Ovary (tissue), 7 donors: ENCODE measurements at regions not wholly inside any gene's neighbourhood (a gene's known extent, or its start where the extent isn't known, plus 50 kb on each side); places are given as distances from the start of the nearest gene placed in this dataset.

ENCODE experiments used
- DNase-seq, 5 donors: peaks; one replicate each; pipeline ENCODE4 v3.0.0-alpha.2; 2019 to 2020
- H3K27ac ChIP-seq, 2 donors: fragments of 200-600 bp; one replicate each; pipeline versions ENCODE4 v1.5.1 to v1.8.0; 2019 to 2022
- H3K27me3 ChIP-seq: fragments of 200-600 bp; one replicate; pipeline ENCODE4 v1.8.0; 2022
- H3K36me3 ChIP-seq: fragments of 200-600 bp; sonication (generic); one replicate; pipeline ENCODE4 v1.5.1; 2019
- H3K4me1 ChIP-seq: one replicate; pipeline ENCODE4 v1.8.1; 2013; ENCODE audit warnings: mild to moderate bottlenecking, moderate library complexity; ENCODE audit not compliant: insufficient read depth
- H3K4me3 ChIP-seq: fragments of 200-600 bp; sonication (generic); one replicate; pipeline ENCODE4 v1.5.1; 2017
- H3K9me3 ChIP-seq, 2 donors: fragments of 200-600 bp in 1 of 2; sonication (generic) in 1 of 2; one replicate each; pipeline versions ENCODE4 v1.5.1 to v1.8.1; 2013 to 2019; ENCODE audit warnings: mild to moderate bottlenecking in 1 of 2, moderate library complexity in 1 of 2
- CTCF ChIP-seq, 3 donors: fragments of 450-650 bp in 2 of 3; fragments of 200-600 bp in 1 of 3; IDR thresholded peaks; one replicate each; pipeline versions ENCODE4 v1.5.1 to v1.8.0; 2016 to 2022; ENCODE audit warnings: antibody characterized with exemption in 3 of 3, mild to moderate bottlenecking in 1 of 3
- EP300 ChIP-seq: sonication (generic); formaldehyde crosslinking; IDR thresholded peaks from one replicate; pipeline ENCODE4 v1.6.1; 2017; ENCODE audit warnings: antibody characterized with exemption
- POLR2A ChIP-seq: fragments of 450-650 bp; IDR thresholded peaks from one replicate; pipeline ENCODE4 v1.6.1; 2017; ENCODE audit warnings: antibody characterized with exemption, mild to moderate bottlenecking, moderate library complexity
- WGBS, 3 donors: extraction: QIAGEN DNeasy Blood & Tissue Kit in 1 of 3; methylation state at CpG; one replicate each; pipeline versions ENCODE4 v1.1.5 to v1.1.7; 2013 to 2017; 5-methylcytosine and 5-hydroxymethylcytosine counted together
- intact Hi-C, 4 donors: fragments of 100-400 bp; cut with DNase I; formaldehyde crosslinking; loops; one replicate each; pipeline versions ENCODE4 v1.11.0 to v1.15.1; 2022 to 2023
- donor health status: DM: no; HTN: no; CAD: no; lungs with moderate emphysema.
- donor health status: DM: no; HTN: no; CAD: no.
- donor health status: Bipolar disorder and iron deficiency.
- donor health status: DM: no; HTN: no; CAD: no.
- donor health status: DM: yes; HTN: yes; CAD: no.

- Histone ChIP-seq H3K4me3 (no peak overlapping the region), H3K9me3 (no peaks in the 10 kb centered on the region)
- intact Hi-C loops: no loop called here
Measured at GRCh38 chr13:104389691-104390090, 1323.5 kb upstream of the SLC10A2 start.

GRCh38 chr13:104387510-104387909, 1321.3 kb upstream of the SLC10A2 start:
- TF ChIP-seq EP300: no peak
- no peak for TF ChIP-seq POLR2A
- no peak for TF ChIP-seq CTCF (IDR thresholded peaks at IDR 0.05)
- no peak for DNase-seq
- Histone ChIP-seq H3K36me3 (no peaks in the 10 kb centered on the region), H3K4me3 (no peak overlapping the region), H3K27me3 (no peaks in the 10 kb centered on the region), H3K27ac (no peak overlapping the region), H3K4me1 (no peaks in the 10 kb centered on the region), H3K9me3 (no peaks in the 10 kb centered on the region)
- 62 to 90% (median 88%) methylated on average over 3 of the region's 3 CpGs for WGBS, 3 donors
- intact Hi-C loops: no loop called here

More at GRCh38 chr13:104389691-104390090, 1323.5 kb upstream of the SLC10A2 start:
- Histone ChIP-seq H3K27ac (no peak overlapping the region), H3K27me3 (no peaks in the 10 kb centered on the region), H3K4me1 (no peaks in the 10 kb centered on the region), H3K36me3 (no peaks in the 10 kb centered on the region)
- DNase-seq: no peak
- no peak for TF ChIP-seq POLR2A
- no peak for TF ChIP-seq EP300
- no peak for TF ChIP-seq CTCF (IDR thresholded peaks at IDR 0.05)
- WGBS, 3 donors: 33 to 38% (median 38%) methylated on average over 2 of the region's 2 CpGs

GRCh38 chr13:104385404-104385803, 1319.2 kb upstream of the SLC10A2 start:
- intact Hi-C loops: no loop called here
- H3K27ac ChIP-seq: no peak overlapping the region
- WGBS, 3 donors: 53 to 67% (median 57%) methylated on average over 2 of the region's 2 CpGs
- no peaks in the 10 kb centered on the region for H3K36me3 ChIP-seq
- no peak for TF ChIP-seq EP300
- TF ChIP-seq POLR2A: no peak
- TF ChIP-seq CTCF (IDR thresholded peaks at IDR 0.05): no peak
- no peaks in the 10 kb centered on the region for H3K4me1 ChIP-seq
- H3K4me3 ChIP-seq: no peak overlapping the region
- DNase-seq: no peak
- H3K9me3 ChIP-seq: no peaks in the 10 kb centered on the region
- no peaks in the 10 kb centered on the region for H3K27me3 ChIP-seq

- no peak for DNase-seq
- Histone ChIP-seq H3K9me3 (no peaks in the 10 kb centered on the region), H3K4me1 (no peaks in the 10 kb centered on the region), H3K36me3 (no peaks in the 10 kb centered on the region), H3K27ac (no peak overlapping the region), H3K27me3 (no peaks in the 10 kb centered on the region), H3K4me3 (no peak overlapping the region)
- WGBS, 3 donors: 70 to 85% (median 82%) methylated on average over 1 of the region's 1 CpG
- intact Hi-C loops: no loop called here
- TF ChIP-seq EP300 (no peak), CTCF (IDR thresholded peaks at IDR 0.05) (no peak), POLR2A (no peak)
Measured at GRCh38 chr13:104382951-104383350, 1316.7 kb upstream of the SLC10A2 start.

GRCh38 chr13:104376588-104376987, 1310.4 kb upstream of the SLC10A2 start:
- TF ChIP-seq EP300 (no peak), POLR2A (no peak), CTCF (IDR thresholded peaks at IDR 0.05) (no peak)
- 91 to 94% (median 91%) methylated on average over 1 of the region's 1 CpG for WGBS, 3 donors
- Histone ChIP-seq H3K36me3 (no peaks in the 10 kb centered on the region), H3K27me3 (no peaks in the 10 kb centered on the region), H3K27ac (no peak overlapping the region), H3K9me3 (no peaks in the 10 kb centered on the region), H3K4me1 (no peaks in the 10 kb centered on the region), H3K4me3 (no peak overlapping the region)
- DNase-seq: no peak
- intact Hi-C loops: no loop called here
